ENCODE measurements at regions not wholly inside any gene's neighbourhood (a gene's known extent, or its start where the extent isn't known, plus 50 kb on each side); places are given as distances from the start of the nearest gene placed in this dataset.

GRCh38 chr1:239221656-239222055 lies 164.7 kb upstream of the CHRM3 start:
- no peak overlapping the region for H3K4me3 ChIP-seq
- CTCF ChIA-PET: interaction anchor here (0.7 kb wide), 1 partner anchor 47 kb away, joined by 3 read pairs; no protein-coding TSS in a partner anchor
- no peaks in the 10 kb centered on the region for H3K9me2 ChIP-seq (ENCODE audit: insufficient read depth)
- H3K36me3 ChIP-seq (ENCODE audit: low read depth): no peaks in the 10 kb centered on the region
- H2AFZ ChIP-seq: no peak overlapping the region
- no peaks in the 10 kb centered on the region for H3F3A ChIP-seq (ENCODE audit: insufficient read depth, low read depth)
- no peak overlapping the region for H3K27ac ChIP-seq
- POLR2A ChIA-PET (ENCODE audit: unreplicated experiment): no interaction called here
- H3K9me3 ChIP-seq (ENCODE audit: insufficient read depth, low read depth): peaks cover 3% of the 10 kb centered on the region; the same call in 1 of the 2 replicates
- BruUV-seq (replicated peaks): no TSS peak
- no peaks in the 10 kb centered on the region for H3K4me1 ChIP-seq (replicated peaks; ENCODE audit: insufficient read depth)
- H4K20me1 ChIP-seq (ENCODE audit: insufficient read depth): no peaks in the 10 kb centered on the region
- H3K4me2 ChIP-seq: no peak overlapping the region
- TF ChIP-seq CTCF (conservative IDR thresholded peaks at IDR 0.05): no peak
- TF ChIP-seq EZH2 (IDR thresholded peaks at IDR 0.05; ENCODE audit: low read depth): no peak
- intact Hi-C loops (cut with micrococcal nuclease; ENCODE audit: unreplicated experiment): no loop called here
- DNase-seq: no peak
- H3K79me2 ChIP-seq (ENCODE audit: low read depth): no peaks in the 10 kb centered on the region
- no peaks in the 10 kb centered on the region for H3K27me3 ChIP-seq (ENCODE audit: insufficient read depth, low read depth)

- Histone ChIP-seq H3F3A (ENCODE audit: insufficient read depth, low read depth) (no peaks in the 10 kb centered on the region), H3K4me1 (replicated peaks; ENCODE audit: insufficient read depth) (no peaks in the 10 kb centered on the region), H3K79me2 (ENCODE audit: low read depth) (no peaks in the 10 kb centered on the region), H3K9me2 (ENCODE audit: insufficient read depth) (no peaks in the 10 kb centered on the region), H3K36me3 (ENCODE audit: low read depth) (no peaks in the 10 kb centered on the region), H3K27ac (no peak overlapping the region), H3K9me3 (ENCODE audit: insufficient read depth, low read depth) (peaks cover 3% of the 10 kb centered on the region; the same call in 1 of the 2 replicates), H2AFZ (no peak overlapping the region), H3K4me3 (no peak overlapping the region), H3K27me3 (ENCODE audit: insufficient read depth, low read depth) (no peaks in the 10 kb centered on the region), H3K4me2 (no peak overlapping the region), H4K20me1 (ENCODE audit: insufficient read depth) (no peaks in the 10 kb centered on the region)
- no TSS peak for BruUV-seq (replicated peaks)
- intact Hi-C loops (cut with micrococcal nuclease; ENCODE audit: unreplicated experiment): no loop called here
- POLR2A ChIA-PET (ENCODE audit: unreplicated experiment): no interaction called here
- TF ChIP-seq CTCF (conservative IDR thresholded peaks at IDR 0.05) (no peak), EZH2 (IDR thresholded peaks at IDR 0.05; ENCODE audit: low read depth) (no peak)
- CTCF ChIA-PET: no interaction called here
- no peak for DNase-seq
Measured at GRCh38 chr1:239219679-239220078, 166.7 kb upstream of the CHRM3 start.

- H4K20me1 ChIP-seq (ENCODE audit: insufficient read depth): no peaks in the 10 kb centered on the region
- H3F3A ChIP-seq (ENCODE audit: insufficient read depth, low read depth): no peaks in the 10 kb centered on the region
- H3K4me3 ChIP-seq: no peak overlapping the region
- DNase-seq: no peak
- POLR2A ChIA-PET (ENCODE audit: unreplicated experiment): no interaction called here
- TF ChIP-seq EZH2 (IDR thresholded peaks at IDR 0.05; ENCODE audit: low read depth) (no peak), CTCF (conservative IDR thresholded peaks at IDR 0.05) (no peak)
- intact Hi-C loops (cut with micrococcal nuclease; ENCODE audit: unreplicated experiment): no loop called here
- CTCF ChIA-PET: no interaction called here
- no peaks in the 10 kb centered on the region for H3K36me3 ChIP-seq (ENCODE audit: low read depth)
- H3K9me2 ChIP-seq (ENCODE audit: insufficient read depth): no peaks in the 10 kb centered on the region
- BruUV-seq (replicated peaks): no TSS peak
- H3K27me3 ChIP-seq (ENCODE audit: insufficient read depth, low read depth): no peaks in the 10 kb centered on the region
- no peak overlapping the region for H3K4me2 ChIP-seq
- H3K9me3 ChIP-seq (ENCODE audit: insufficient read depth, low read depth): no peaks in the 10 kb centered on the region; the same call in 1 of the 2 replicates
- H2AFZ ChIP-seq: no peak overlapping the region
- H3K4me1 ChIP-seq (replicated peaks; ENCODE audit: insufficient read depth): no peaks in the 10 kb centered on the region
- H3K79me2 ChIP-seq (ENCODE audit: low read depth): no peaks in the 10 kb centered on the region
- no peak overlapping the region for H3K27ac ChIP-seq
Measured at GRCh38 chr1:239218301-239218700, 168.1 kb upstream of the CHRM3 start.
